Immature natural killer cell (primary cell): ENCODE measurements at regions not wholly inside any gene's neighbourhood (a gene's known extent, or its start where the extent isn't known, plus 50 kb on each side); places are given as distances from the start of the nearest gene placed in this dataset.
"Not testable (repeated sequence)": the region's sequence is repeated elsewhere in the genome, so short reads cannot be mapped to it uniquely, and the experiment has no call there.

Experiments
- DNase-seq, 3 donors: peaks; one replicate each; pipeline ENCODE4 v3.0.0; 2022; ENCODE audit warnings: mixed read lengths in 1 of 3
- H3K27ac Mint-ChIP-seq, 6 donors: one replicate each; pipeline ENCODE4 v1.8.0; 2020; ENCODE audit warnings: mixed read lengths in 6 of 6, mild to moderate bottlenecking in 5 of 6, inconsistent platforms in 4 of 6, moderate library complexity in 3 of 6
- H3K27me3 Mint-ChIP-seq, 3 donors: one replicate each; pipeline ENCODE4 v1.8.0; 2020 to 2021; ENCODE audit warnings: low read depth in 3 of 3, mild to moderate bottlenecking in 3 of 3, mixed read lengths in 3 of 3, moderate library complexity in 3 of 3, inconsistent platforms in 1 of 3
- H3K36me3 Mint-ChIP-seq, 3 donors: one replicate each; pipeline ENCODE4 v1.8.0; 2020; ENCODE audit warnings: mixed read lengths in 3 of 3, inconsistent platforms in 2 of 3, mild to moderate bottlenecking in 2 of 3
- H3K4me1 Mint-ChIP-seq, 2 donors: one replicate each; pipeline ENCODE4 v1.8.0; 2020; ENCODE audit warnings: inconsistent platforms in 2 of 2, mild to moderate bottlenecking in 2 of 2, mixed read lengths in 2 of 2, moderate library complexity in 1 of 2
- H3K4me3 Mint-ChIP-seq, 5 donors: one replicate each; pipeline ENCODE4 v1.8.0; 2020; ENCODE audit warnings: mild to moderate bottlenecking in 5 of 5, mixed read lengths in 5 of 5, inconsistent platforms in 3 of 5, moderate library complexity in 3 of 5
- H3K9me3 Mint-ChIP-seq, 6 donors: one replicate each; pipeline ENCODE4 v1.8.0; 2020; ENCODE audit warnings: mild to moderate bottlenecking in 6 of 6, mixed read lengths in 6 of 6, inconsistent platforms in 4 of 6, moderate library complexity in 3 of 6

DNA sequence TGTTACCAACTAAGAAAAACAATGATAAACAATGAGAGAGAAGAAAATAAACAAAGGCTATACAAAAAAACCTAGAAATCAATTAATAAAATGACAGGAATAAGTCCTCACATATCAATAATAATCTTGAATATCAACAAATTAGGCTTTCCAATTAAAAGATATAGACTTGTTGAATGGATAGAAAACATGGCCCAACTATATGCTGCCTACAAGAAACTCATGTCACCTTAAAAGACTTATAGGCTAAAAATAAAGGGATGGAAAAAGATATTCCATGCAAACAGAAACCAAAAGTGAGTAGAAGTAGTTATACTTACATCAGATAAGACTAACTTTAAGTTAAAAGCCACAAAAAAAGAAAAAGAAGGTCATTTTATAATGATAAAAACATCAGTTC is 183.9 kb downstream of the MYRFL start:
- peak overlapping the region in 1 of 6 donors; percentile 43 for H3K27ac Mint-ChIP-seq

DNA sequence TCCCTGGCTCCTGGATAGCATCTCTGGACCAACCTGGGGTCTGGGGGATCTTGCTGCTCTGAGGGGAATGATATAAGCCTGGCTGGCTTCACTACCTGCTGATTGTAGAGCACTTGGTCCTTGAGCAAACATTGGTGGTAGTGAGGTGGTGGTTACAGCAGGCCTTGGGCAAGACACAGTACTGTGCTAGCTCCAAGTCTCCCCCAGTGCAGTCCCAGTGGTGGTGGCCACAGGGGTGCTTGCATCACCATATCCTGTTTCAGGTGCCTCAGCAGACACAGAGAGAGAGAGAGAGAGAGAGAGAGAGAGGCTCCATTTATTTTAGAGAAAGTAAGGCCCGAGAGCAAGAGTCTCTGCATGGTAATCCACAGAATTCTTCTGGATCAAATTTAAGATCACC is 186.3 kb downstream of the MYRFL start:
- no peak for DNase-seq
- Mint-ChIP-seq H3K27ac (peak overlapping the region in 2 of 6 donors; percentile 28 to 70), H3K4me3 (no peak overlapping the region), H3K9me3 (peaks cover 11 to 37% (median 29%) of the 10 kb centered on the region in 6 donors), H3K27me3 (peaks cover 0 to 6% (median 5%) of the 10 kb centered on the region in 3 donors), H3K36me3 (peaks cover 17 to 21% (median 18%) of the 10 kb centered on the region in 3 donors), H3K4me1 (peaks cover 0 to 5% of the 10 kb centered on the region in 2 donors)

More for the DNA sequence above, 183.9 kb downstream of the MYRFL start:
- Mint-ChIP-seq H3K4me1 (peaks cover 0 to 5% of the 10 kb centered on the region in 2 donors), H3K36me3 (peaks cover 17 to 21% (median 18%) of the 10 kb centered on the region in 3 donors), H3K27me3 (peaks cover 2 to 8% (median 5%) of the 10 kb centered on the region in 3 donors), H3K4me3 (no peak overlapping the region), H3K9me3 (peaks cover 11 to 37% (median 29%) of the 10 kb centered on the region in 6 donors)
- no peak for DNase-seq

DNA sequence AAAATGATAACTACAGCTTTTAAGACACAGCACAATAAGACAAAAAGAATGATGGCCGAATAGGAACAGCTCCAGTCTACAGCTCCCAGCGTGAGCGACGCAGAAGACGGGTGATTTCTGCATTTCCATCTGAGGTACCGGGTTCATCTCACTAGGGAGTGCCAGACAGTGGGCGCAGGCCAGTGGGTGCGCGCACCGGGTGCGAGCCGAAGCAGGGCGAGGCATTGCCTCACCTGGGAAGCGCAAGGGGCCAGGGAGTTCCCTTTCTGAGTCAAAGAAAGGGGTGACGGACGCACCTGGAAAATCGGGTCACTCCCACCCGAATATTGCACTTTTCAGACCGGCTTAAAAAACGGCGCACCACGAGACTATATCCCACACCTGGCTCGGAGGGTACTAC is 188.0 kb downstream of the MYRFL start:
- peak overlapping the region in 2 of 5 donors; percentile 1 to 58 for H3K4me3 Mint-ChIP-seq
- not testable (repeated sequence) for DNase-seq, H3K27me3 Mint-ChIP-seq, H3K4me1 Mint-ChIP-seq, H3K27ac Mint-ChIP-seq
- H3K36me3 Mint-ChIP-seq = peaks cover 17 to 18% (median 17%) of the 10 kb centered on the region in 3 donors
- H3K9me3 Mint-ChIP-seq = peaks cover 8 to 23% (median 20%) of the 10 kb centered on the region in 6 donors

DNA sequence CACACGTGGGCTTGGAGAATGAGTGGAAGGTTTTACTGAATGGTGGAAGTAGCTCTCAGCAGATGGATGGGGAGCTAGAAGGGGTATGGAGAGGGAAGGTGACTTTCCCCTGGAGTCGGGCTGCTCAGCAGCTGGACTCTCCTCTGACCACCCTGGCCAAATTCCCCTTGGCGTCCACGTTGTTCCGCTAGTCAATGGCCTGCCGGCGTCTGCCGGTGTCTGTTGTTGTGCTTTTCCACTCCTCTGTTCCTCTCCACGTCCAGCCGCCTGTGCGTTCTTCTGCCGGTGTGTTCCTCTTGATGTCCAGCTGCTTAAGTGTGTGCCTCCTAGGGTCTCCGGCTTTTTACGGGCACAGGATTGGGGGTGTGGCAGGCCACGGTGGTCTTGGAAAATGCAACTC is 203.5 kb downstream of the MYRFL start:
- Mint-ChIP-seq H3K4me3 (no peak overlapping the region), H3K27me3 (peaks cover 2 to 11% (median 3%) of the 10 kb centered on the region in 3 donors), H3K36me3 (no peaks in the 10 kb centered on the region), H3K27ac (peak overlapping the region in 1 of 6 donors; percentile 8), H3K9me3 (no peaks in the 10 kb centered on the region), H3K4me1 (peaks cover 15 to 18% of the 10 kb centered on the region in 2 donors)
- DNase-seq = no peak

DNA sequence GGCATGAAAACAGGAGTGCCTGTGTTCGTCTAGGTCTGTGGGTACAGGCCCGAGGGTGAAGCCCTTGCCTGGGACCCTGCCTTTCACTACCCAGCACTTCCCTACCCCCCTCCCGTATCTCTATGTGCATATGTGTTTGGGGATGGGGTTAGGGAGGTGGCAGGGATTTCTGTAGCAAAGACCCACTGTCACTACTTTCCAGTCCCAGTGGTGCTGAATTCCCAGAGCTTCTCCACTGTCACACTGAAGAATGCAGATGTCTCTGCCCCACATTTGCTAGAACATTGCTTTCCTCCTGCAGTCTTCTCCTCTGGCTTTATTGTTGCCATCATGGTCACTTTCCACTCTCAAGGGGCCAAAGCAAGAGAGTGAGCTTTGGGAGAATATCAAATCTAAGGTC is 203.9 kb downstream of the MYRFL start:
- peaks cover 2 to 11% (median 3%) of the 10 kb centered on the region in 3 donors for H3K27me3 Mint-ChIP-seq
- H3K36me3 Mint-ChIP-seq = no peaks in the 10 kb centered on the region
- no peaks in the 10 kb centered on the region for H3K9me3 Mint-ChIP-seq
- peaks cover 16 to 21% of the 10 kb centered on the region in 2 donors for H3K4me1 Mint-ChIP-seq
- peak overlapping the region in 1 of 6 donors; percentile 22 for H3K27ac Mint-ChIP-seq
- H3K4me3 Mint-ChIP-seq = no peak overlapping the region
- no peak for DNase-seq

DNA sequence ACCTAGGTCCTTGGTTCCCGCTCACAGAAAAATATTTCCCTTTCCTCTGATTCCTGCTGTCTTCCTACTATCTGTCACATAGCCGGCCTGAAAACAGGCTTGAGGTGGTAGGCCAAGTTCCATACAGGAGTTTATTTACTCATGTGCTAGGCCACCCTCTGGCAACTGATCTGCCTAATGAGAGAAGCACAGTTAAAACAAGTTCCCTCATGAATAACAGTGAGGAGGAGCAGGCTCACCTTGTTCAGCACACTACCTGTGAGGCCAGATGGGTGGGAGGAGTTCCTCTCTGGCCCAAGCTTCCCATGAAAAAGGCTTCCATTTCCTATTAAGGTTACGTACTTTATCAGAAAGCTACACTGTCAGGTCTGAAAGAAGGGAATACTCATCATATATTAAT is 206.0 kb downstream of the MYRFL start:
- Mint-ChIP-seq H3K4me3 (no peak overlapping the region), H3K36me3 (no peaks in the 10 kb centered on the region), H3K4me1 (peaks cover 16 to 21% of the 10 kb centered on the region in 2 donors), H3K27me3 (peaks cover 2 to 8% (median 3%) of the 10 kb centered on the region in 3 donors), H3K9me3 (peaks cover 0 to 10% (median 3%) of the 10 kb centered on the region in 6 donors), H3K27ac (peak overlapping the region in 2 of 6 donors; percentile 17 to 34)
- DNase-seq = no peak

DNA sequence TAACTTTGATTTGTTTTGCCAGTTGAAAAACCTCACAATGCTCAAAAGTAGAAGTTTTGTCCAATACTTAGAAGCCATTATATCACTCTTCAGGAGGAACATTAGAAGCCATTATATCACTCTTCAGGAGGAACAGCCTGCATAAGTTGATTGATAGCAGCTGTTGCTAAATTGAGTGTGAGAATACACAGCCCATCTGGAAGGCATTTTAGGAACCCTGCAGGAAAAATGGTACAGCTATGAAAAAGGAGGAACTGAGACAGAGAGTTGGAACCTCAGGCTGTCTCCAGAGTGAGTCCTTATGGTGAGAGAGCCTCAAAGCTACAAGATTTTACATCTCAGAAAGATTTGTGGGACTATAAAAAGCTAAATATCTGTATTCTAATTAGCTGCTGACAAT is 207.0 kb downstream of the MYRFL start:
- no peak overlapping the region for H3K4me3 Mint-ChIP-seq
- peaks cover 0 to 10% (median 3%) of the 10 kb centered on the region in 6 donors for H3K9me3 Mint-ChIP-seq
- DNase-seq = no peak
- H3K27me3 Mint-ChIP-seq = peaks cover 2 to 8% (median 3%) of the 10 kb centered on the region in 3 donors
- peaks cover 16 to 21% of the 10 kb centered on the region in 2 donors for H3K4me1 Mint-ChIP-seq
- no peaks in the 10 kb centered on the region for H3K36me3 Mint-ChIP-seq
- H3K27ac Mint-ChIP-seq = peak overlapping the region in 3 of 6 donors; percentile 46 to 69 (median 51)

DNA sequence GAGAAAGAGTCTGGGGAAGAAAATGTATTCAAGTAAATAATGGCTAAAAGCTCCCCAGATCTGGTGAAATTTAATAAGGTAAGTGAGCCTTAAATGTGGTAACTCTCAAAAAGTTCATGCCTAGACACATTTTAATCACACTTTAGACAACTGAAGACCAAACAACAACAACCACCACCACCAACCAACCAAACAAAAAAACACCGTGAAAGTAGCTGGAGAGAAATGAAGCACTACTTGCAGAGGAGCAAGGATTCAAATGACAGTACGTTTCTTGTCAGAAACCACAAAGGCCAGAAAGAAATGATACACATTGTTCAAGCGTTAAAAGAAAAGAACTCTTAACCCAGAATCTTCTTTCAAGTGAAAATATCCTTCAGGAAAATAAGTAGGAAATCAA is 208.3 kb downstream of the MYRFL start:
- Mint-ChIP-seq H3K36me3 (no peaks in the 10 kb centered on the region), H3K4me1 (peaks cover 16 to 21% of the 10 kb centered on the region in 2 donors), H3K9me3 (peaks cover 0 to 10% (median 3%) of the 10 kb centered on the region in 6 donors), H3K4me3 (peak overlapping the region in 1 of 5 donors; percentile 53), H3K27ac (peak overlapping the region in 5 of 6 donors; percentile 4 to 69 (median 51)), H3K27me3 (peaks cover 0 to 8% (median 2%) of the 10 kb centered on the region in 3 donors)
- peak; percentile 65 to 74 (median 66) for DNase-seq

DNA sequence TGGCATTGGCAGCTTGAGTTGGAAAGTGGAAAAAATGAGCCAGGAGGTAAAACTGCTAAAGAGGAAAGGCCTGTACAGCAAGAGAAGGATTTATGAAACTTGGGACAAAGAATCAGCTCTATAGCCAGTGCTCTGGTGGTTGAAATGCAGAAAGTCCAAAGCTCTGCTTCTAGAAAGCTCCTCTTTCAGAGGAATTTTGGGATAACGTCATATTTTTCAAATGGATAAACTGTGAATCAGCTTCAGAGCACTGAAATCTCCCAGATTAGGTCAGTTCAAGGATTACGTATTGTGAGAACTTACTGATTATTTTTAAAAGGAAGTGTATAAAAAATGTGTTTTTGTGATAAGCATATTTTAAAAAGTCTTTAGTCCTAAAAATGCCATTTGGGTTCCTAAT is 203.1 kb upstream of the CNOT2 start:
- no peak overlapping the region for H3K4me3 Mint-ChIP-seq
- H3K36me3 Mint-ChIP-seq = no peaks in the 10 kb centered on the region
- peaks cover 0 to 3% (median 2%) of the 10 kb centered on the region in 3 donors for H3K27me3 Mint-ChIP-seq
- DNase-seq = no peak
- peaks cover 0 to 1% (median 0%) of the 10 kb centered on the region in 6 donors for H3K9me3 Mint-ChIP-seq
- peak overlapping the region in 3 of 6 donors; percentile 2 to 57 (median 51) for H3K27ac Mint-ChIP-seq
- H3K4me1 Mint-ChIP-seq = peaks cover 0 to 6% of the 10 kb centered on the region in 2 donors

DNA sequence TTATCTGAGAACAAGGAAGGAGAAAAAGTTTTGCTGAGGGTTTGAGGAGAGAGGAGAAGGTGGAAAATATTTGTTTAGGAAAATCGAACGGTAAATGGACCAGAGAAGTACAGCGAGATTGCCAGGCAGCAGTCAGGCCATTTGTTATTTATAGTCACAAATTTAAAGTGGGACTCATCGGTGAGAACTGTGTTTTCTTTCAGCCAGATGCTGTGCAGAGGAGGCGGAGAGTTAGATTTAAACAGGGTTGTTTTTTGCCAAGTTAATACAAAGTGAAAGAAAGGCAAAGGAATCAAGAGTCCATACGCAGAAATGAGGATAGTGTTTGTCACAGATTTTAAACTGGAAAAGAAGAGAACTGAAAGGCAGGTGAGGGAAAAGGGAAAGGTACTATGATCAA is 200.6 kb upstream of the CNOT2 start:
- peaks cover 0 to 3% (median 3%) of the 10 kb centered on the region in 3 donors for H3K27me3 Mint-ChIP-seq
- H3K4me3 Mint-ChIP-seq = no peak overlapping the region
- no peaks in the 10 kb centered on the region for H3K9me3 Mint-ChIP-seq
- H3K27ac Mint-ChIP-seq = peak overlapping the region in 4 of 6 donors; percentile 30 to 82 (median 52)
- DNase-seq = no peak
- H3K36me3 Mint-ChIP-seq = peaks cover 0 to 4% (median 0%) of the 10 kb centered on the region in 3 donors
- H3K4me1 Mint-ChIP-seq = peaks cover 0 to 17% of the 10 kb centered on the region in 2 donors

DNA sequence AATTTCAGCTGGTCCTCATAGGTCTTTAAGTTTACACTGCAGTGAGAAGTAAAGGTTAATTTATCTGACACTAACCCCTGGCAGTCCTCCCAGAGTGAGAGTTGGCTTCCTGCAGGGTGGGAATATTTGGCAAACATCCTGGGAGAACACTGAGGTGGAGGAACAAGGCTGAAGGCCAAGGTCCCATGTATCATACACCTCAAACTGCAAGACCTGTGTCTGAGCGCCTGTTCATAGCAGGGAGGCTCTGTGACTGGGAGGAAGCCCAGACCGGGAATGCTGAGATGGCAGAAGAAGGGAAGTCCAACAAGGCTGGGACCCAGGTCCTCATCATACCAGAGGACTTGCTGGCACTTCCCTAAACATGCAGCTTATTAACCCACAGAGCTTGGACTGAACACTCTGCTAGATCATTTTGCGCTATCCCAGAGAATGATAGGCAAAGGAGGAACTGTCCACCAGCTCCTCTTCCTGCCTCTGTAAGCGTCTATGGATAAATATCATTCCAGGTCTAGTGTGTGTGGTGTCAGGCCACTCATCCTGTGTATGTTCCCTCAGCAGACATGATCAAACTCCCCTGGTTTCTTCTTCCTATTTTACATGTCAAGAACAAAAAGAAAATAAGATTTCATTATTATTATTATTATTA is 199.6 kb upstream of the CNOT2 start:
- Mint-ChIP-seq H3K36me3 (peaks cover 0 to 4% (median 0%) of the 10 kb centered on the region in 3 donors), H3K4me3 (no peak overlapping the region), H3K27me3 (peaks cover 0 to 3% (median 3%) of the 10 kb centered on the region in 3 donors), H3K4me1 (peaks cover 0 to 26% of the 10 kb centered on the region in 2 donors), H3K9me3 (no peaks in the 10 kb centered on the region), H3K27ac (peak overlapping the region in 2 of 6 donors; percentile 33 to 92)
- DNase-seq = no peak

DNA sequence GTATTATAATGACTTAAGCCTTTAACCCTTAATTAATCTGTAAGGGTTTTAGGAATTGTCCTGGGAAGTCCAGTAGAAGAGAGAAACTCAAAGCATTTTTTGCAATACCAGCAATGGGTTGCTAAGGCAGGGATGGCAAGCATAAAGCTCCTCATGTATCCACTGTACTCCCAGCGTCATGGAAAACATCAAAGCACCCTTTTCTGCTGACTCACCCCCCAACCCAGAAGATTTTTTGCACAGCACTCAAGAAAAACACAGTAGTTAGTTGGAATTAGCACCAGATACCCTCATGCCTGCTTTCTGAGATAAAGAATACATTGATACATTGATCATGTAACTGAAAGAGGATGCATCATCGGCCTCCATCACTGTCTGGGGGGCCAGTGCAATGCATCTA is 199.1 kb upstream of the CNOT2 start:
- Mint-ChIP-seq H3K27ac (peak overlapping the region in 3 of 6 donors; percentile 5 to 92 (median 8)), H3K4me1 (peaks cover 4 to 32% of the 10 kb centered on the region in 2 donors), H3K9me3 (no peaks in the 10 kb centered on the region), H3K27me3 (peaks cover 0 to 3% (median 3%) of the 10 kb centered on the region in 3 donors), H3K36me3 (peaks cover 0 to 4% (median 0%) of the 10 kb centered on the region in 3 donors), H3K4me3 (no peak overlapping the region)
- no peak for DNase-seq

DNA sequence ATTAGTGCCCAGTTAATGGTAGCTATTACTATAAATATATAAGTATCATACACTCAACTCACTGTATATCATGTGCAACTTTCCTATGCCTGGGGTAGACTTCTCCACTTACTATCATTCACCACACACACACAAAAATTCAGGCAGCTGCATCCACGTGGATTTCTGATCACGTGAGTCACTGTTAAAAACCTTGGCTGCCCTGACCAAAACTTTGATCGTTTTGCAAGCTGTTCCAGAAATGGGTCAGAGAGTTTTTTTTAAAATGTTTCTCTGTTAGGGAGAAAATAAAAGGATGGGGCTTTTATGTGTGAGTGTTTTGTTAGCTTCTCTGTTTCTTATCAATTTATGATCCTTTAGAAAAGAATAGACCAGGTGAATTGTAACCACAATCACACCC is 198.2 kb upstream of the CNOT2 start:
- DNase-seq = no peak
- Mint-ChIP-seq H3K27ac (peak overlapping the region in 2 of 6 donors; percentile 79 to 92), H3K9me3 (no peaks in the 10 kb centered on the region), H3K36me3 (peaks cover 0 to 4% (median 0%) of the 10 kb centered on the region in 3 donors), H3K4me1 (peaks cover 13 to 41% of the 10 kb centered on the region in 2 donors), H3K4me3 (no peak overlapping the region), H3K27me3 (peaks cover 4 to 6% (median 6%) of the 10 kb centered on the region in 3 donors)

DNA sequence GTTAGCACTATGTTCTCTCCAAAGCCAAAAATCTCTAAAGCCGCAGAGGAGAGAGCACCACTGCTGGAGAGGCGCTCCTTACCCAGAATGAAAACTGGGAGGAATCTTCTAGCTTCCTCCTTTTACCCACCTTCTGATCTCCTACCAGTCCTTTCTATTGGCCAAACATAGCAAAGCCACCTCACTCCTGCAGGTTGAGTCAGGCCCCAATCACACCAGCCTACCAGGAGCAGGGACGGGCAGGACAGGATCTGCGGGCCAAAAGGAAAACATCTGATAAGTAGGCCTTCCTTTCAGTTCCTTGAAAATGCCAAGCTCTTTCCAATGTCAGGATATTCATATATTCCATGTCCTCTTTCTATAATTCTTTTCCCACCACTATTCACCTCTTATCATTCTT is 197.7 kb upstream of the CNOT2 start:
- H3K9me3 Mint-ChIP-seq = no peaks in the 10 kb centered on the region
- peaks cover 4 to 7% (median 7%) of the 10 kb centered on the region in 3 donors for H3K27me3 Mint-ChIP-seq
- H3K36me3 Mint-ChIP-seq = peaks cover 0 to 4% (median 0%) of the 10 kb centered on the region in 3 donors
- H3K4me1 Mint-ChIP-seq = peaks cover 18 to 45% of the 10 kb centered on the region in 2 donors
- DNase-seq = no peak
- H3K27ac Mint-ChIP-seq = peak overlapping the region in 5 of 6 donors; percentile 11 to 92 (median 82)
- H3K4me3 Mint-ChIP-seq = no peak overlapping the region
